ENCODE measurements at regions not wholly inside any gene's neighbourhood (a gene's known extent, or its start where the extent isn't known, plus 50 kb on each side); places are given as distances from the start of the nearest gene placed in this dataset.

- peaks cover 8% of the 10 kb centered on the region for H3K27me3 Mint-ChIP-seq (ENCODE audit: low read depth)
- H3K36me3 Mint-ChIP-seq (ENCODE audit: low read depth), result no peaks in the 10 kb centered on the region
- DNase-seq (ENCODE audit: low spot score), result no peak
- H3K27ac Mint-ChIP-seq, result no peak overlapping the region
- H3K4me1 Mint-ChIP-seq (ENCODE audit: low read depth), result no peaks in the 10 kb centered on the region
- no peaks in the 10 kb centered on the region for H3K9me3 Mint-ChIP-seq
- no peak overlapping the region for H3K4me3 Mint-ChIP-seq
These were observed 212.3 kb upstream of the DAPK1 start for GRCh38 chr9:87285183-87285850.

GRCh38 chr9:87286506-87286905 is 211.2 kb upstream of the DAPK1 start:
- Mint-ChIP-seq H3K36me3 (ENCODE audit: low read depth) (no peaks in the 10 kb centered on the region), H3K27me3 (ENCODE audit: low read depth) (peaks cover 9% of the 10 kb centered on the region), H3K4me1 (ENCODE audit: low read depth) (no peaks in the 10 kb centered on the region), H3K27ac (no peak overlapping the region), H3K9me3 (no peaks in the 10 kb centered on the region), H3K4me3 (no peak overlapping the region)
- no peak for DNase-seq (ENCODE audit: low spot score)

- no peaks in the 10 kb centered on the region for H3K36me3 Mint-ChIP-seq (ENCODE audit: low read depth)
- peaks cover 7% of the 10 kb centered on the region for H3K27me3 Mint-ChIP-seq (ENCODE audit: low read depth)
- H3K4me1 Mint-ChIP-seq (ENCODE audit: low read depth), result no peaks in the 10 kb centered on the region
- H3K4me3 Mint-ChIP-seq, result no peak overlapping the region
- no peaks in the 10 kb centered on the region for H3K9me3 Mint-ChIP-seq
- no peak for DNase-seq (ENCODE audit: low spot score)
- H3K27ac Mint-ChIP-seq, result no peak overlapping the region
These were observed 207.2 kb upstream of the DAPK1 start for GRCh38 chr9:87290241-87291052.

GRCh38 chr9:87292449-87293191 is 205.0 kb upstream of the DAPK1 start:
- H3K9me3 Mint-ChIP-seq, result no peaks in the 10 kb centered on the region
- H3K27ac Mint-ChIP-seq, result no peak overlapping the region
- peaks cover 8% of the 10 kb centered on the region for H3K27me3 Mint-ChIP-seq (ENCODE audit: low read depth)
- DNase-seq (ENCODE audit: low spot score), result no peak
- no peaks in the 10 kb centered on the region for H3K36me3 Mint-ChIP-seq (ENCODE audit: low read depth)
- H3K4me3 Mint-ChIP-seq, result no peak overlapping the region
- H3K4me1 Mint-ChIP-seq (ENCODE audit: low read depth), result no peaks in the 10 kb centered on the region

GRCh38 chr9:87294126-87294525 is 203.5 kb upstream of the DAPK1 start:
- H3K4me3 Mint-ChIP-seq, result no peak overlapping the region
- H3K9me3 Mint-ChIP-seq, result no peaks in the 10 kb centered on the region
- no peaks in the 10 kb centered on the region for H3K4me1 Mint-ChIP-seq (ENCODE audit: low read depth)
- no peak for DNase-seq (ENCODE audit: low spot score)
- H3K36me3 Mint-ChIP-seq (ENCODE audit: low read depth), result no peaks in the 10 kb centered on the region
- H3K27me3 Mint-ChIP-seq (ENCODE audit: low read depth), result peaks cover 8% of the 10 kb centered on the region
- no peak overlapping the region for H3K27ac Mint-ChIP-seq

GRCh38 chr9:87300915-87301314 is 196.8 kb upstream of the DAPK1 start:
- H3K27ac Mint-ChIP-seq, result no peak overlapping the region
- H3K36me3 Mint-ChIP-seq (ENCODE audit: low read depth), result no peaks in the 10 kb centered on the region
- H3K4me1 Mint-ChIP-seq (ENCODE audit: low read depth), result no peaks in the 10 kb centered on the region
- H3K27me3 Mint-ChIP-seq (ENCODE audit: low read depth), result peaks cover 10% of the 10 kb centered on the region
- DNase-seq (ENCODE audit: low spot score), result no peak
- H3K9me3 Mint-ChIP-seq, result no peaks in the 10 kb centered on the region
- H3K4me3 Mint-ChIP-seq, result no peak overlapping the region

GRCh38 chr9:87301371-87301770 is 196.3 kb upstream of the DAPK1 start:
- no peaks in the 10 kb centered on the region for H3K4me1 Mint-ChIP-seq (ENCODE audit: low read depth)

GRCh38 chr9:87305151-87305550 is 192.5 kb upstream of the DAPK1 start:
- DNase-seq (ENCODE audit: low spot score), result no peak
- no peaks in the 10 kb centered on the region for H3K9me3 Mint-ChIP-seq
- no peak overlapping the region for H3K27ac Mint-ChIP-seq
- H3K4me3 Mint-ChIP-seq, result no peak overlapping the region
- H3K27me3 Mint-ChIP-seq (ENCODE audit: low read depth), result peaks cover 7% of the 10 kb centered on the region
- H3K36me3 Mint-ChIP-seq (ENCODE audit: low read depth), result no peaks in the 10 kb centered on the region
- H3K4me1 Mint-ChIP-seq (ENCODE audit: low read depth), result peaks cover 1% of the 10 kb centered on the region

More at GRCh38 chr9:87301371-87301770, 196.3 kb upstream of the DAPK1 start:
- Mint-ChIP-seq H3K9me3 (no peaks in the 10 kb centered on the region), H3K27ac (no peak overlapping the region), H3K36me3 (ENCODE audit: low read depth) (no peaks in the 10 kb centered on the region), H3K27me3 (ENCODE audit: low read depth) (peaks cover 10% of the 10 kb centered on the region), H3K4me3 (no peak overlapping the region)
- no peak for DNase-seq (ENCODE audit: low spot score)

- Mint-ChIP-seq H3K4me3 (no peak overlapping the region), H3K27me3 (ENCODE audit: low read depth) (peaks cover 4% of the 10 kb centered on the region), H3K9me3 (no peaks in the 10 kb centered on the region), H3K27ac (no peak overlapping the region), H3K36me3 (ENCODE audit: low read depth) (no peaks in the 10 kb centered on the region), H3K4me1 (ENCODE audit: low read depth) (peaks cover 1% of the 10 kb centered on the region)
- no peak for DNase-seq (ENCODE audit: low spot score)
These were observed 191.7 kb upstream of the DAPK1 start for GRCh38 chr9:87306006-87306405.

GRCh38 chr9:87307848-87308247 is 189.8 kb upstream of the DAPK1 start:
- Mint-ChIP-seq H3K36me3 (ENCODE audit: low read depth) (no peaks in the 10 kb centered on the region), H3K4me3 (no peak overlapping the region), H3K4me1 (ENCODE audit: low read depth) (peaks cover 1% of the 10 kb centered on the region), H3K9me3 (no peaks in the 10 kb centered on the region), H3K27me3 (ENCODE audit: low read depth) (peaks cover 3% of the 10 kb centered on the region), H3K27ac (no peak overlapping the region)
- no peak for DNase-seq (ENCODE audit: low spot score)

GRCh38 chr9:87309236-87309635 is 188.4 kb upstream of the DAPK1 start:
- DNase-seq (ENCODE audit: low spot score), result no peak
- H3K9me3 Mint-ChIP-seq, result no peaks in the 10 kb centered on the region
- H3K27me3 Mint-ChIP-seq (ENCODE audit: low read depth), result peaks cover 3% of the 10 kb centered on the region
- H3K27ac Mint-ChIP-seq, result no peak overlapping the region
- peaks cover 1% of the 10 kb centered on the region for H3K4me1 Mint-ChIP-seq (ENCODE audit: low read depth)
- no peak overlapping the region for H3K4me3 Mint-ChIP-seq
- no peaks in the 10 kb centered on the region for H3K36me3 Mint-ChIP-seq (ENCODE audit: low read depth)

- H3K27me3 Mint-ChIP-seq (ENCODE audit: low read depth), result peaks cover 3% of the 10 kb centered on the region
- peaks cover 1% of the 10 kb centered on the region for H3K4me1 Mint-ChIP-seq (ENCODE audit: low read depth)
- H3K27ac Mint-ChIP-seq, result no peak overlapping the region
- no peaks in the 10 kb centered on the region for H3K36me3 Mint-ChIP-seq (ENCODE audit: low read depth)
- no peak for DNase-seq (ENCODE audit: low spot score)
- H3K9me3 Mint-ChIP-seq, result no peaks in the 10 kb centered on the region
- no peak overlapping the region for H3K4me3 Mint-ChIP-seq
These were observed 186.7 kb upstream of the DAPK1 start for GRCh38 chr9:87310827-87311523.

GRCh38 chr9:87319656-87320055 is 178.0 kb upstream of the DAPK1 start:
- Mint-ChIP-seq H3K27ac (no peak overlapping the region), H3K4me1 (ENCODE audit: low read depth) (no peaks in the 10 kb centered on the region), H3K4me3 (no peak overlapping the region), H3K27me3 (ENCODE audit: low read depth) (peaks cover 7% of the 10 kb centered on the region), H3K36me3 (ENCODE audit: low read depth) (no peaks in the 10 kb centered on the region), H3K9me3 (no peaks in the 10 kb centered on the region)
- DNase-seq (ENCODE audit: low spot score), result no peak

All from T-helper 2 cell treated with Interferon-gamma antibody and Interleukin-4, amounts not matched to agents 5 μg/mL and 100 μg/mL, for 36 hours (primary cell).